GM12865 (cell line): ENCODE measurements at regions not wholly inside any gene's neighbourhood (a gene's known extent, or its start where the extent isn't known, plus 50 kb on each side); places are given as distances from the start of the nearest gene placed in this dataset.
"Not testable (repeated sequence)": the region's sequence is repeated elsewhere in the genome, so short reads cannot be mapped to it uniquely, and the experiment has no call there.

Experiments used
- DNase-seq: peaks from one replicate; pipeline ENCODE4 v3.0.0; 2010; ENCODE audit warnings: low read depth
- H3K4me3 ChIP-seq: 2 replicates; pipeline ENCODE4 v1.5.1; 2011; ENCODE audit warnings: mild to moderate bottlenecking, low read depth, low read length, control low read depth

DNA sequence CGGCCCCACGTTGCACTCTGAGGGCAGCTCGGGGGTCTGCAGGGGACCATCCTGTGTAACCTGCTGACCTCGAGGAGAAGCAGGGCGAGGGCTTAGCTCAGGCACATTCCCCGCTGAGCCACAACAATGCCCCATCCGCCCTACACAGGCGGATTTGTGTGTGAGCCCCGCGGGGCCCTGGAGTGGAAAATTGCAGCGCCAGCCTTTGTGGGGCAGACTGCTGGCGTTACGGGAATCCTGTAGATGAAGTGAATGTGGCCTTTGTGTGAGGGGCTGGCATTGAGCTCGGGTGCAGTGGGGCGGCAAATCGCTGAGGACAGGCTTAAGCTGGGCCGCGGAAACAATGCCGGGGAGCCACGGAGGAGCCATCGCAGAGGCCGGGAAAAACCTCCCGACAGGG is 3970.3 kb upstream of the TPTE start:
- DNase-seq, H3K4me3 ChIP-seq: not testable (repeated sequence)

DNA sequence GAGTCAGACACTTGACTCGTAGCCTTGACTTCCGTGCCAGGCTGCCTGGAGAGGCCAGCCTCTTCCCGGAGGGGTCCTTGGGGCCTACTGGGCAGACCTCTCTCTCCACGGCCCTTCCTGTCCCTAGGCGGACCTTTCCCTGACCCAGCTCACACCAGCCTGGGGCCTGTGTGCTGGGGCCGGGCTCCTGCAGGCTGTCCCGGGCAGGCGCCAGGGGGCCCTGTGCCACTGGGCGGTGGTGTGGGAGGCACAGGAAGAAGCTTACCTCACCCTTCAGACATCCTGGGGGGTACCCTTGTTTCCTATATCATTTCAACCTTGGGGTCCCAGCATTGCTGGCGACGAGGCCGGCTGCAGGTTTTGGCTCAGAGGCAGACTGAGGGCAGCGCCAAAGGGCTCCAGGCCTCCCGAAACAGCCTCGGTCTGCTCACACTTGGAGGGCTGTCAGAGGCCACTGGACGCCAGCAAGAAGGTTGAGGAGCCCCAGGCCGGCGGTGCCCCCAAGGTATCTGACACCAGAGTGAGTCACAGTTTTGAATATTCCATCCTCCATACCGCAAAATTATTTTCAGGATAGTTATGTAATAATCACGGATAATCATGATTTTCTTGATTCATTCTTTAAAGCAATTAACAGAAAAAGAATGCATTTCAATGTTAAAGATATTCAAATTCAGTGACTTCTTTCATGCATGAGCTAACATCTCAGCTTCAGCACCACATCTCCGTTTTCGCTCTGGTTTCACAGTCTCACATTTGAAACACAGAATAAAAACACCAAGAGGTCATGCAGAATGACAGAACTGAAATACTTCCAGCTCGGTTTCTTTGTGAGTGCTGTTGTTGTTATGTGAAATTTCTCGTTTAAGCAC is 3967.6 kb upstream of the TPTE start:
- H3K4me3 ChIP-seq, DNase-seq: not testable (repeated sequence)

DNA sequence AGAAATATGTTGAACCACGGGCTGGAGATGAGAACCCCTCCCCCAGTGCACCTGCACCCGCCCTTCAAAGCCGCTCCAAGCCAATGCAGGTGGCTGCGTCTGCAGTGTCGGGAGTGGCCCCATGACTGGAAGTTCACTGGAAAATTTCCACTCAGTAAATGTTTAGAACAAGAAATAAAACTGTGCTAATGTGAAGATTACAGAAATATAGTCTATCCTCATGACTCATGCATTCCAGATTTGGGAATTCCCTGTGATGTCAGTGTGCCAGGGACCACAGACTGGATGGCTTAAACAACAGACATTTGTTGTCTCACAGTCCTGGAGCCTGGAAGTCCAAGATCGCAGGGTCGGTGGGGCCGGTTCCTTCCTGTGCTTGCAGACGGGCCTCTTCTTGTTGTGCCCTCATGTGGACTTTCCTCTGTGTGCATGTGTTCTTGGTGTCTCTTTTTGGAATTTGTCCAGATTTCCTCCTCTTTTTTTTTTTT is 3967.0 kb upstream of the TPTE start:
- H3K4me3 ChIP-seq, DNase-seq: not testable (repeated sequence)

DNA sequence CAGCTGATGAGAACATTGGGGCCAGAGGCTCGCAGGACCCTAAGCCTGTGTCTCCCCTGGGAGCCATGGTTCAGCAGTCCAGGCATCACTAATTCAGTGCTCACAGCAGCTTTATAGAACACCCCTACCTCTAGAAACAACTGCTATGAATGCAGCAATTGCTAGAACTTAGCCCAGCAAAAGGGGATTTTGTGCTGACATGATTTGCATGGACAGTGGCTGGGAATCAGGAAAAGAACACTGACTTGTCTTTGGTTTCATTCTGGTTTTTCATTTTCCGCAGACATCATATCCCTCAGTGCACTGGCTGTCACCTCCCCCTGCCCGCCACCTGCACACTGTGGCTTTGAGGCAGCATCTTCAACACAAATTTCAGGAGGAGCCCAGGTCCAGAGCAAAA is 3964.9 kb upstream of the TPTE start:
- not testable (repeated sequence) for H3K4me3 ChIP-seq

DNA sequence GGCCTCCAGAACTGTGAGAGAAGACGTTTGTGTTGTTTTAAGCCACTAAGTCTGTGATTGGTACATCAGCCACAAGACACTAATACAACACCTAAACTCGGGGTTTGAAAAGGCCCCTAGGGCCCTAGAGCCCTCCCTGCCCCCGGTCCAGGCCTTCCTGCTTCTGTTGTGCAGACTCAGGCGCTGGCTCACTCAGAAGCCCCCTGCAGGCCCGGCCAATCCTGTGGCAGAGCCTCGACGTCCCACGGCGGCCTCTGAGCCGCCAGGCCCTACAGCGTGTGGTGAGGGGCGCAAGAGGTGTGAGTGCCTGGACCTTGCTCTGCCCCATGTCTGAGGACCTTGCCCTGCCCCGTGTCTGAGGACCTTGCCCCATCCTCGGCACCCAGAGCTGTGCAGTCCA is 3964.0 kb upstream of the TPTE start:
- not testable (repeated sequence) for DNase-seq, H3K4me3 ChIP-seq

More for the DNA sequence above, 3964.9 kb upstream of the TPTE start:
- DNase-seq: not testable (repeated sequence)

DNA sequence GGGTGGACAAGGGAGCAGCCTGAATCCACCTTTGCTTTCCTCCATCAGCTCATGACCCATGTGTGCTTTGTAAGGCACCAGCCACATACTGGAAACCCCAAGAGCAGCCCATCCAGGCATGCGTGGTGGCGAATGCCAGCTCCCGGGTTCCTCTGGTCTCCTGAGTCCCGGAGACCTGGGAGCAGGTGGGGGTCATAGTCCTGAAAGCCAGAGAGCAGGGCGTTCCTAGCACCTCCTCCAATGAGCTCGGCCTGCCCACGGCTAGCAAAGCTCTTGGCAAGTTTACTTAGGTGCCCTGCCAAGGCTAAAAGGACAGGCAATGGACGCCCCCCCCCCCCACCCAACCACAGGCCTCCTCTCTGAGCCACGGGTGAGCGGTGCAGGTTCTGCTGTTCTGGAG is 3960.2 kb upstream of the TPTE start:
- not testable (repeated sequence) for DNase-seq, H3K4me3 ChIP-seq

DNA sequence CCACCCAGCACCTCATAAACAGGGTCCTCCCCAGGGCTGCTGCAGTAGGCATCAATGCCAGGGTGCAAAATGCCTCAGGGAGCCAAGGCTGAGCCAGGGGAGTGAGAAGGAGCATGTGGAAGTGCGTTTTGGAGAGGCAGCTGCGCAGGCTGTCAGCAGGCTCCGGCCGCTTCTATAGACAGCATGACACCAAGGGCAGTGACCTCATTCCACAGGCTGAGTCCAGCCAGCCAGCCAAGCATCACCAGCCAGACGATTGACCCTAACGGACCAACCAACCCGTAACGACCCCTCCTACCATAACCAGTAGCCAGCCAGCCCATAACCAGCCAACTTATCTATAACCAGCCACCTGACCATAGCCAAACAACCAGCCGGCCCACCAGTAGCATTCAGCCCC is 3959.8 kb upstream of the TPTE start:
- not testable (repeated sequence) for DNase-seq, H3K4me3 ChIP-seq

DNA sequence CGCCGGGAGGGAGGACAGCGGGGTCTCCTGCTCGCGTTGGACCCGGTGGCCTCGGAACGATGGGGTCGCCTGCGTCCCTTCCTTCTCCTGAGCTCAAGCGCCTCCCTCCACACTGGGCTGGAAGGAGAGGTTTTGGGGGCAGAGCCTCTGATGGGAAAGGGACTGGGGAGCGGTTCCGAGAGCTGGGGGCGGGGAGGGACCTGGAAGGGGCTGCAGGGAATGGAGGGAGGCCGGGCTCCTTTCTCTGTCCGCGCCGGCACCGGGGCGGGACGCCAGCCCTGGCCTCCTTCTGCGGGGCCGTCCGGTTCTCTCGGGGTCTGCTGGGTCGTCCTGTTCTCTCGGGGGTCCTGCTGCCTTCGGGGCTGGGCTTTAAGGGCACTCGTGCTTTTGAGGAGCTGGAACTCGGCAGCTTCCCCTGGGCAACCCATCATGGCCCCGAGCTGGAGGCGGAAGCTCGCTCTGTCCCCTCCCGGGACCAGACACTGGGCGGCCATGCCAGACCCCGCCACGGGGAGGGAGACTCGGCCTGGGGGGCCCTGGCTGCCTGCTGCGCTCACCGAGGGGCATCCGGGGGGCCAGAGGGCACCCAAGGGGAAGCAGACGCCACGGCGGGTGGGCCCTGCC is 3956.7 kb upstream of the TPTE start:
- not testable (repeated sequence) for H3K4me3 ChIP-seq, DNase-seq

DNA sequence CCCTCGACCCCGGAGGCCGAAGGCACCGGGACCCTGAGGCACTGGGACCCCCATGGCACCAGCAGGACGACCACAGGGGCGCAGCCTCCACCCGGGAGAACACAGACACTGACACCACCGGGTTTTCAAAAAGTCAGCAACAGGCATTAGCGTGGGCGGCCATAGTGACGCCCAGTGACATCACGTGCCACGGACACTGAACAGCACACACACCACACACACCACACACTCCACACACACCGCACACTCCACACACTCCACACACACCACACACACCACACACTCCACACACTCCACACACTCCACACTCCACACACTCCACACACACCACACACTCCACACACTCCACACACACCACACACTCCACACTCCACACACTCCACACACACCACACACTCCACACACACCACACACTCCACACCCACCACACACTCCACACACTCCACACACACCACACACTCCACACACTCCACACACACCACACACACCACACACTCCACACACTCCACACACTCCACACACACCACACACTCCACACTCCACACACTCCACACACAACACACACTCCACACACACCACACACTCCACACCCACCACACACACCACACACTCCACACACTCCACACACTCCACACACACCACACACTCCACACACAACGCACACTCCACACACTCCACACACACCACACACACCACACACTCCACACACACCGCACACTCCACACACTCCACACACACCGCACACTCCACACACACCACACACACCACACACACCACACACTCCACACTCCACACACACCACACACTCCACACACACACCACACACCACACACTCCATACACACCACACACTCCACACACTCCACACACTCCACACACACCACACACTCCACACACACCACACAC is 3955.9 kb upstream of the TPTE start:
- not testable (repeated sequence) for H3K4me3 ChIP-seq
- DNase-seq: peak; percentile 54

DNA sequence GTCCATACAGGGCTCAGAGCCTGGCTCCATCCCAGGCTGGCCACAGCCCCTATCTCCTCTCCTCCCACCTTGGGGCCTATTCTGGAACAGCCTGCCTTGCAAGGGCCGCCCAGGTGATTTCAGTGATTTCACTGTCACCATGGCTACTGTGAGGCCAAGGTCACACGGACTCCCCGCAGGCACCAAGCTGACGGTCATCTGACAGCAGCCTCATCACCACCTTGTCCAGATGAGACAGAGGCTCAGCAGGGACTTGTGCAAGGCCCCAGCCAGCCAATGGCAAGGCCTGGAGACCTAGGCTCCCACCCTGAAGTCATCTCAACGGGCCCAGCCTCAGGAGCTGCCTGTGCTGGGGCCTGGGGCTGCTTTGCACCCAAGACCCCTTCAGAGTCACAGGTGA is 3953.8 kb upstream of the TPTE start:
- DNase-seq, H3K4me3 ChIP-seq: not testable (repeated sequence)

DNA sequence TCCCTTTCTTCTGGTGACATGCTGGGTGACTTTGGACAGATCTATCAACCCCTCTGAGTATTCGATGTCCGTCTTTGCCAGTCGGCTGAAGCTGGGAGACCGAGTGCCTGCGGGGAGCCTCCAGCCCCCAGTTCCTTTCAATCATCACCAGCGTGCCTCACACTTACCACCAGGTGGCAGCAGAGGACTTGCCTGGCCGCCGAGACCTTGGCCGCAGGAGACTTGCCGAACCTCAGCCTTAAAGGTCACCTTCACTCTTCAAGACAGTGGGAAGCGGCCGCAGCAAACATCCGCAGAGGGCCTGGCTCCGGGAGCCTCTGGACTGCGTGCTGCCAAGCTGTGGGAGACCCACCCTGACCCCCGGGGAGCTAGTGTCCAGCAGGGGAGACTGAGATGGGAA is 3952.2 kb upstream of the TPTE start:
- not testable (repeated sequence) for H3K4me3 ChIP-seq, DNase-seq

DNA sequence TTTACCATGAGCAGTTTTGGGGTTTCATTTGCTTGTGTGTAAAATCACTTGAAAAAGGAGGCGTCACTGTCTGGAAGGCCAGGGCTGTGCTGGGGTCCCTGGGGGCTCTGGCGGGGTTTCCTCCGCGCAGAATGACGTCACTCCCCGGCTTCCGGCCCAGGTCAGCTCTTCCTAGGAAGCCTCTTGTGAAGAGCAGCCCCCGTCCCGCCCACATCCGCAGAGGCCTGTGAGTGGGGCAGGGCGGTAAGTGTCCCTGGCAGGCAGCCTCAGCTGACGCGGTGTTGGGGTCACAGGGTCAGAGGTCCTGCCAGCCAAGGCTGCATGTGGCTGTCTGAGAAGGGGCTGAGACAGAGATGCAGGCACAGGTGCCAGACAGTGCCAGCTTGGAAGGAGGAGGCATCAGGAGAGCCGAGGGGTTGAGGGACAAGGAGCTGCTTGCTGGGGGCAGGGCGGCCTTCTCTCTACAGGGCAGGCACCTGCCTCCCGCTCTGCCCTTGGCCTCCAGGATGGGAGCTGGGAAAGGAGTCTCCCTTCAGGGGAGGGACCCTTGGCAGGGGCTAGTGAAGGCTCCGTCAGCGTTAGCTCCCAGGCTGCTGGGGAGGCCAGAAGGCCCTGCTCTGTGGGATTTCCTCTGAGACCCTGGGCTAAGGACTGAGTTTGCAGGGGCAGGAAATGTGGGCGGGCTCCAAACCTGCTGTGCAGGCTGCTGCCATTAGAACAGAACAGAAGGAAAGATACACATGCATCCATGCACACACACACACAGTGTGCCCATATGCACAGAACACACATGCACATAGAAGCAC is 3951.6 kb upstream of the TPTE start:
- not testable (repeated sequence) for H3K4me3 ChIP-seq, DNase-seq

DNA sequence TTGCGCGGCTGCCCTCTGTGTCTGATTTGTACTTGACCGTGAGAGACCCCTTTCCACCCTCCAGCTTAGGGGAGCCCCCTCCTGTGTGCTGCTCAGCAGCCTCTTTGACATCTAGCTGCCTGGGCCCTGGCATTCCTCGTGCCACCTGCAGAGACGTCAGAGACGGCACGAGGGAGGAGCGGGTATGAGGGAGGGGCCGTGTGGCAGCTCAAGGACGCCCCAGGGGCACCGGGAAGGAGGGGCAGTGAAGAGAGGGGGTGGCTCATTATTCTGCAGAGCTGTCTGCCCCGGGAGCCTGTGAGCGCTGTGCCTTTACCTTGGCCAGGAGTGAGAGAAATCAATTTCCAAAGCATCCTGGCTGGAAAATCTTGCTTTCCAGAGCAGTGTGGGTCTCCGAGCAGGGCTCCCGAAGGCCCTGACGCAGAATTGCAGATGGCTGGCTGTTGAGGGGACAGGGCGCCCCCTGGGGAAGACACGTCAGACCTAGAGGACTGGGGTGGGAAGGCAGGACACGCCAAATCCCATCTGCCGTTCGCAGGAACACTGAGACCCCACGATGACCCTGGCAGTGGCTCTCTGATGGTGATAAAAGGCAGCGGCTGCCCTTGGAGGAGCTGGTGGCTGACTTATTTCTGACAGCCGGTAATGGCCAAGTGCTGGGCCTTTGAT is 3950.5 kb upstream of the TPTE start:
- not testable (repeated sequence) for H3K4me3 ChIP-seq, DNase-seq

DNA sequence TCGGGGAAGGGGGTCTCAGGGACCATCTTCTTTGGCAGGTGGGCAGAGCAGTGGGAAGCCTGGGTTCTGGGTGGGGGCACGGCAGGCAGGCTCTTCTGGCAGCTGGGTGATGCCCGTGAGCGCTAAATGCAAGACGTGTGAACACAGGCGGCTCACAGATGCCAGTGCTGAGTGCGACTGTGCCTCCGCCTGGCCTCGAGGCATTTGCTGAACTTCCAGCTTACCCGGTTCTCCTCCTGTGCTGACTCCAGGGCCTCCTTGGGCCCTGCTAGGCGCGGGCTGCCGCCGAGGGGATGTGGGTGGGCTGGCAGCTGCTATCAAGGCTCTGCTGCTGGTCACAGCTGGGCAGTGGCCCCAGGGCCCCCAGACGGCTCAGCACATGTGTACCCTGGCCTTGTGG is 3947.8 kb upstream of the TPTE start:
- not testable (repeated sequence) for DNase-seq, H3K4me3 ChIP-seq

DNA sequence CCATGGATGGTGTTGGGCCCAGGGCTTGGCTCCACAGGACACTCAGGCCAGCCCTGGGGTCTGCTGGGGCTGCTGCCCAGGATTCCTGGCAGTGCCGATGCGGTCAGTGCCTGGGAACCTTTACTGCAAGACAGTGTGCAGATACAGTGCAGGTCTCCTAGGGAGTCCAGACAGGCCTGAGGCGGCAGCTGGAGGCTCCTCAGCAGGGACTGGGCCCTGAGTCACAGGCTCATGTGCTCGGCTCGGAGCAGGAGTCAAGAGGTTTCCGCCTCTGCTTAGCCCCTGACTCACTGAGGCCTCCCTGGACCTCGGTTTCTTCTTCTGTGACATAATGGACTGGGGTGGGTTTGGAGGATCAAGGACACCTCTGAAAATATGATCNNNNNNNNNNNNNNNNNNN is 3941.6 kb upstream of the TPTE start:
- DNase-seq, H3K4me3 ChIP-seq: not testable (repeated sequence)
